IgD-negative memory B cell (primary cell): ENCODE measurements at regions not wholly inside any gene's neighbourhood (a gene's known extent, or its start where the extent isn't known, plus 50 kb on each side); places are given as distances from the start of the nearest gene placed in this dataset.

Source experiments
- H3K27ac Mint-ChIP-seq, 3 donors: one replicate each; pipeline ENCODE4 v1.8.0; 2020 to 2022; ENCODE audit warnings: mild to moderate bottlenecking in 3 of 3, mixed read lengths in 3 of 3, moderate library complexity in 1 of 3
- H3K27me3 Mint-ChIP-seq: one replicate; pipeline ENCODE4 v1.8.0; 2021; ENCODE audit warnings: mixed read lengths
- H3K36me3 Mint-ChIP-seq: one replicate; pipeline ENCODE4 v1.8.0; 2020; ENCODE audit warnings: mild to moderate bottlenecking, mixed read lengths
- H3K4me1 Mint-ChIP-seq, 3 donors: one replicate each; pipeline ENCODE4 v1.8.0; 2020 to 2022; ENCODE audit warnings: mixed read lengths in 3 of 3, mild to moderate bottlenecking in 1 of 3
- H3K4me3 Mint-ChIP-seq, 4 donors: one replicate each; pipeline ENCODE4 v1.8.0; 2020 to 2022; ENCODE audit warnings: mild to moderate bottlenecking in 4 of 4, mixed read lengths in 4 of 4, moderate library complexity in 3 of 4
- H3K9me3 Mint-ChIP-seq, 3 donors: one replicate each; pipeline ENCODE4 v1.8.0; 2020 to 2021; ENCODE audit warnings: mixed read lengths in 3 of 3, mild to moderate bottlenecking in 1 of 3

GRCh38 chr22:27435844-27436576 lies 365.5 kb downstream of the MN1 start:
- H3K4me3 Mint-ChIP-seq, result no peak overlapping the region
- H3K36me3 Mint-ChIP-seq, result no peaks in the 10 kb centered on the region
- no peaks in the 10 kb centered on the region for H3K27me3 Mint-ChIP-seq
- no peaks in the 10 kb centered on the region for H3K4me1 Mint-ChIP-seq
- peaks cover 0 to 7% (median 6%) of the 10 kb centered on the region in 3 donors for H3K9me3 Mint-ChIP-seq
- H3K27ac Mint-ChIP-seq, result no peak overlapping the region

- H3K9me3 Mint-ChIP-seq, result peaks cover 1 to 7% (median 6%) of the 10 kb centered on the region in 3 donors
- no peaks in the 10 kb centered on the region for H3K4me1 Mint-ChIP-seq
- no peak overlapping the region for H3K4me3 Mint-ChIP-seq
- no peaks in the 10 kb centered on the region for H3K27me3 Mint-ChIP-seq
- peaks cover 1% of the 10 kb centered on the region for H3K36me3 Mint-ChIP-seq
- no peak overlapping the region for H3K27ac Mint-ChIP-seq
Measured at GRCh38 chr22:27436591-27436990, 365.0 kb downstream of the MN1 start.

- peaks cover 1% of the 10 kb centered on the region for H3K36me3 Mint-ChIP-seq
- peaks cover 1 to 3% (median 3%) of the 10 kb centered on the region in 3 donors for H3K9me3 Mint-ChIP-seq
Measured at GRCh38 chr22:27437570-27437969, 364.0 kb downstream of the MN1 start.

GRCh38 chr22:27438271-27438980 lies 363.1 kb downstream of the MN1 start:
- no peaks in the 10 kb centered on the region for H3K27me3 Mint-ChIP-seq
- peaks cover 0 to 1% (median 0%) of the 10 kb centered on the region in 3 donors for H3K9me3 Mint-ChIP-seq
- peaks cover 1% of the 10 kb centered on the region for H3K36me3 Mint-ChIP-seq
- no peak overlapping the region for H3K27ac Mint-ChIP-seq
- H3K4me1 Mint-ChIP-seq, result no peaks in the 10 kb centered on the region
- H3K4me3 Mint-ChIP-seq, result no peak overlapping the region

More at GRCh38 chr22:27437570-27437969, 364.0 kb downstream of the MN1 start:
- Mint-ChIP-seq H3K4me1 (no peaks in the 10 kb centered on the region), H3K27ac (no peak overlapping the region), H3K4me3 (no peak overlapping the region), H3K27me3 (no peaks in the 10 kb centered on the region)

- peaks cover 0 to 1% (median 0%) of the 10 kb centered on the region in 3 donors for H3K4me1 Mint-ChIP-seq
- no peak overlapping the region for H3K4me3 Mint-ChIP-seq
- H3K27me3 Mint-ChIP-seq, result no peaks in the 10 kb centered on the region
- H3K36me3 Mint-ChIP-seq, result peaks cover 1% of the 10 kb centered on the region
- H3K9me3 Mint-ChIP-seq, result peaks cover 0 to 1% (median 0%) of the 10 kb centered on the region in 3 donors
- H3K27ac Mint-ChIP-seq, result no peak overlapping the region
Measured at GRCh38 chr22:27439131-27439530, 362.4 kb downstream of the MN1 start.

GRCh38 chr22:27440304-27440865 lies 361.2 kb downstream of the MN1 start:
- Mint-ChIP-seq H3K4me1 (peaks cover 0 to 1% (median 0%) of the 10 kb centered on the region in 3 donors), H3K27me3 (no peaks in the 10 kb centered on the region), H3K36me3 (peaks cover 1% of the 10 kb centered on the region), H3K4me3 (no peak overlapping the region), H3K27ac (no peak overlapping the region), H3K9me3 (peaks cover 0 to 1% (median 0%) of the 10 kb centered on the region in 3 donors)

- H3K36me3 Mint-ChIP-seq, result peaks cover 1% of the 10 kb centered on the region
- peaks cover 0 to 1% (median 0%) of the 10 kb centered on the region in 3 donors for H3K4me1 Mint-ChIP-seq
- no peaks in the 10 kb centered on the region for H3K27me3 Mint-ChIP-seq
- H3K4me3 Mint-ChIP-seq, result no peak overlapping the region
- H3K27ac Mint-ChIP-seq, result no peak overlapping the region
- H3K9me3 Mint-ChIP-seq, result peaks cover 0 to 1% (median 0%) of the 10 kb centered on the region in 3 donors
Measured at GRCh38 chr22:27441706-27442475, 359.7 kb downstream of the MN1 start.

- Mint-ChIP-seq H3K36me3 (peaks cover 1% of the 10 kb centered on the region), H3K4me3 (no peak overlapping the region), H3K27ac (no peak overlapping the region), H3K9me3 (peaks cover 0 to 1% (median 0%) of the 10 kb centered on the region in 3 donors), H3K27me3 (peaks cover 4% of the 10 kb centered on the region), H3K4me1 (peaks cover 0 to 1% (median 0%) of the 10 kb centered on the region in 3 donors)
Measured at GRCh38 chr22:27443306-27443705, 358.2 kb downstream of the MN1 start.

GRCh38 chr22:27445881-27446280 lies 355.7 kb downstream of the MN1 start:
- H3K27me3 Mint-ChIP-seq, result peaks cover 4% of the 10 kb centered on the region
- H3K36me3 Mint-ChIP-seq, result peaks cover 1% of the 10 kb centered on the region
- peaks cover 1 to 5% (median 3%) of the 10 kb centered on the region in 3 donors for H3K9me3 Mint-ChIP-seq
- peaks cover 0 to 1% (median 0%) of the 10 kb centered on the region in 3 donors for H3K4me1 Mint-ChIP-seq
- no peak overlapping the region for H3K27ac Mint-ChIP-seq
- no peak overlapping the region for H3K4me3 Mint-ChIP-seq

- H3K27me3 Mint-ChIP-seq, result peaks cover 4% of the 10 kb centered on the region
Measured at GRCh38 chr22:27447289-27447688, 354.3 kb downstream of the MN1 start.

GRCh38 chr22:27450448-27450847 lies 351.1 kb downstream of the MN1 start:
- Mint-ChIP-seq H3K36me3 (peaks cover 2% of the 10 kb centered on the region), H3K27me3 (peaks cover 4% of the 10 kb centered on the region), H3K9me3 (peaks cover 5 to 7% (median 5%) of the 10 kb centered on the region in 3 donors), H3K27ac (peak overlapping the region in 1 of 3 donors; percentile 41), H3K4me1 (no peaks in the 10 kb centered on the region), H3K4me3 (no peak overlapping the region)

More at GRCh38 chr22:27447289-27447688, 354.3 kb downstream of the MN1 start:
- Mint-ChIP-seq H3K36me3 (no peaks in the 10 kb centered on the region), H3K4me1 (peaks cover 0 to 1% (median 0%) of the 10 kb centered on the region in 3 donors), H3K9me3 (peaks cover 3 to 5% (median 4%) of the 10 kb centered on the region in 3 donors), H3K27ac (no peak overlapping the region), H3K4me3 (peak overlapping the region in 1 of 4 donors; percentile 5)

- H3K36me3 Mint-ChIP-seq, result peaks cover 2% of the 10 kb centered on the region
- no peak overlapping the region for H3K27ac Mint-ChIP-seq
- peaks cover 3% of the 10 kb centered on the region for H3K27me3 Mint-ChIP-seq
- H3K4me3 Mint-ChIP-seq, result no peak overlapping the region
- peaks cover 5 to 8% (median 5%) of the 10 kb centered on the region in 3 donors for H3K9me3 Mint-ChIP-seq
- H3K4me1 Mint-ChIP-seq, result no peaks in the 10 kb centered on the region
Measured at GRCh38 chr22:27452245-27452644, 349.3 kb downstream of the MN1 start.

- Mint-ChIP-seq H3K4me3 (no peak overlapping the region), H3K9me3 (peaks cover 5 to 8% (median 5%) of the 10 kb centered on the region in 3 donors), H3K27ac (no peak overlapping the region), H3K4me1 (no peaks in the 10 kb centered on the region), H3K27me3 (peaks cover 2% of the 10 kb centered on the region), H3K36me3 (peaks cover 2% of the 10 kb centered on the region)
Measured at GRCh38 chr22:27452922-27453321, 348.6 kb downstream of the MN1 start.

- peaks cover 2% of the 10 kb centered on the region for H3K36me3 Mint-ChIP-seq
- H3K9me3 Mint-ChIP-seq, result peaks cover 5 to 8% (median 5%) of the 10 kb centered on the region in 3 donors
- no peaks in the 10 kb centered on the region for H3K4me1 Mint-ChIP-seq
Measured at GRCh38 chr22:27453725-27454124, 347.8 kb downstream of the MN1 start.

More at GRCh38 chr22:27453725-27454124, 347.8 kb downstream of the MN1 start:
- peaks cover 3% of the 10 kb centered on the region for H3K27me3 Mint-ChIP-seq
- H3K4me3 Mint-ChIP-seq, result no peak overlapping the region
- H3K27ac Mint-ChIP-seq, result no peak overlapping the region
